RPMI8226 (cell line): ENCODE measurements at regions not wholly inside any gene's neighbourhood (a gene's known extent, or its start where the extent isn't known, plus 50 kb on each side); places are given as distances from the start of the nearest gene placed in this dataset.
"Not testable (repeated sequence)": the region's sequence is repeated elsewhere in the genome, so short reads cannot be mapped to it uniquely, and the experiment has no call there.

ENCODE experiments used
- DNase-seq: peaks from one replicate; pipeline ENCODE4 v3.0.0-alpha.2; 2015

GRCh38 chr4:135605076-135605475, 1403.5 kb upstream of the PABPC4L start:
- no peak for DNase-seq

DNA sequence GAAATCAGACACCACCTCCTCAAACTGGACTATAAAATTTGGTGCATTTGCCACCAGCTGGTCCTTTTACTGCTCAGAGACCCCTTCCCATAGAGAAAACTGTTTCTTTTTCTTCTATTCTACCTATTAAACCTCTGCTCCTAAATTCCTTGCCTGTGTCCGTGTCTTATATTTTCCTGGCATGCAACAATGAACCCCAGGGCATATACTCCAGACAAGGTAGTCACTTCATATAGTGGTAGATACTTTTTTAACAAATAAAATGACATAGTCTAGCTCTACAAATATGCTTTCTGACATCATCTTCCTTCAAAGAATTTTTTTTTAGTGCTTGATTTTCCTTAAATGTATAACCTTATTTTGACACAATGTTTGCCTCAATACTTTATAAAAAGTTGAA, 1402.9 kb upstream of the PABPC4L start:
- no peak for DNase-seq

- no peak for DNase-seq
Observed at GRCh38 chr4:135601351-135601750, 1399.8 kb upstream of the PABPC4L start.

DNA sequence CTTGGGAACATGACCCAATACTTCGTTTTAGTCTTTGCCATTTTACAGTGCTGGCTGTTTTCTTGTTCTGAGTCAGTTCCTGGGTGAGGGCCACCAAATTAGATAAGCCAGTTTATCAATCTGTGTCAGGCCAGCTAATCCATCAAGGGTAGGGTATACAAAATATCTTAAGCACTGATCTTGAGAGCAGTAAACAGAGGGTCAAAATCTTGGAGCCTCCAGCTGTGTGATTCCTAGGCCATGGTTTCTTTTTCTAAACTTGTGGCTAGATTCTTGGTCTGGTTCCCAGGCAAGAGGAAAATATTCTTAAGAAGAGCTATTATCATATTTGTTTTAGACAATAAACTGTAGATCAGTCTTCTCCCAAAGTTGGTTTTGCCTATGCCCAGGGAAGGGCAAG, 1396.6 kb upstream of the PABPC4L start:
- DNase-seq: no peak

DNA sequence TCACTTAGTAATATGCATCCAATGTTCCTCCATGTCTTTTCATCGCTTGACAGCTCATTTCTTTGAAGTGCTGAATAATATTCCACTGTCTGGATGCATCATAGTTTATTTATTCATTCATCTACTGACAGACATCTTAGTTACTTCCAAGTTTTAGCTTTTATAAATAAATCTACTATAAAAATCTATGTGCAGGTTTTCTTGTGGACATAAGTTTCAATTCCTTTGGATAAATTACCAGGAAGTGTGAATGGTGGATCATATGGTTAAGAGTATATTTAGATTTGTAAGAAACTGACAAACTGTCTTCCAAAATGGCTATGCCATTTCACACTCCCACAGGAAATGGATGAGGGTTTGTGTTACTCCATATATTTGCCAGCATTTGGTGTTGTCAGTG, 1392.9 kb upstream of the PABPC4L start:
- DNase-seq: no peak

DNA sequence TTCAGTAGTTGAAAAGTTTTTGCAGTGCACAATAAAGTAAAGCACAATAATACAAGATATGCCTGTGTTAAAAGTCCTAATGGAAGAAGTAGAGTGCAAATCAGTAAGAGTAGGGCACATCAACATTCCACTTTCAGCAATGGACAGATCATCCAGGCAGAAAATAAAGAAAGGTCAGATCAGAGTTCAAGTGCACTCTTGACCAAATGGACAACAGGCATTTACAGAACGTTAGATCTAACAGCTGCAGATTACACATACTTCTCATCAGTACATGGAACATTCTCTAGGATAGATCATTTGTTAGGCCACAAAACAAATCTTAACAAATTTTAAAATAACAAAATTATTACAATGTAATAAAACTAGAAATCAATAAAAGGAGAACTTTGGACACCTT, 1373.5 kb upstream of the PABPC4L start:
- DNase-seq: no peak

DNA sequence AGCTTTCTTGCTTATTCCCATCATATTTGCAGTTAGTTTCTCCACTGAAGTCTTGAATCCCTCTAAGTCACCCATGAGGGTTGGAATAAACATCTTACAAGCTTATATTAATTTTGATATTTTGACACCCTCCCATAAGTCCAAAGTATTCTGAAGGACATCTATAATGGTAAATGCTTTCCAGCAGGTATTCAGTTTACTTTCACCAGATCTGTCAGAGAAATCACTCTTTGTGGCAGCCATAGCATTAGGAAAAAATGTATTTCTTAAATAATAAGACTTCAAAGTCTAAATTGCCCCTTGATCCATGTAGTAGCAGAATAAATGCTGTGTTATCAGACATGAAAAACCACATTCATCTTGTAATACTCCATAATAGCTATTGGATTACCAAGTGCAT, 1371.7 kb upstream of the PABPC4L start:
- DNase-seq: no peak

- no peak for DNase-seq
Observed at GRCh38 chr4:135564090-135564489, 1362.5 kb upstream of the PABPC4L start.

- DNase-seq: no peak
Observed at GRCh38 chr4:135553213-135553612, 1351.6 kb upstream of the PABPC4L start.

GRCh38 chr4:135552131-135552530, 1350.5 kb upstream of the PABPC4L start:
- no peak for DNase-seq

- no peak for DNase-seq
Observed at GRCh38 chr4:135548711-135549110, 1347.1 kb upstream of the PABPC4L start.

DNA sequence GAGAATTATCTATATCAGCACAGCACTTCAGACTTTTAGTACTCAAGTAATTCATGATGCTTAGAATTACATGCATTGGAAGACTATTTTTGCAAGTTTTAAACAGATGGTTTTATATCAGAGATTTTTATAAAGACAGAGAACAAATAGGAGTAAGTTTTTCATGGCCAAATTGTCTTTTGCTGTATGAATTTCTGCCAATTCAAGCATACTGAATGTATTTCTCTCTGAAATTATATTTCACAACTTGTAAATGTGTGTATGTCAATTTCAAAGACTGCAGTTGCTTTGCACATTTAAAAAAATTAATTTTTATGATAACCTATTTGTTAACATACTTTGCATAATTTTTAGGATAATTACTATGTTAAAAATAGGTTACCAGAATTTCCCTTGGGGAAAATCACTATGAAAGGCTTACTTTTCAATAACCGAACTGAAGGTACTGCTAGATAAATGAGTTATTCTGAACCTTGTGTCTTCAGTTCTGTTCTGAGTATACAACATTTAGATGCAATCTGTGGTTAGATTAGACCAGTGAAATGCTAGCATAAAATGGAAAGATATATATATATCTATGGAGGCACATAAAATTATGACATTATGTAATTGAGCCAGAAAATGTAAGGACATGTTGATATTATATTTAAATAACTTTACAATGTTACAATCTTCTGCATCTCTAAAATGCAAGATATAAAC, 1344.2 kb upstream of the PABPC4L start:
- DNase-seq: no peak

DNA sequence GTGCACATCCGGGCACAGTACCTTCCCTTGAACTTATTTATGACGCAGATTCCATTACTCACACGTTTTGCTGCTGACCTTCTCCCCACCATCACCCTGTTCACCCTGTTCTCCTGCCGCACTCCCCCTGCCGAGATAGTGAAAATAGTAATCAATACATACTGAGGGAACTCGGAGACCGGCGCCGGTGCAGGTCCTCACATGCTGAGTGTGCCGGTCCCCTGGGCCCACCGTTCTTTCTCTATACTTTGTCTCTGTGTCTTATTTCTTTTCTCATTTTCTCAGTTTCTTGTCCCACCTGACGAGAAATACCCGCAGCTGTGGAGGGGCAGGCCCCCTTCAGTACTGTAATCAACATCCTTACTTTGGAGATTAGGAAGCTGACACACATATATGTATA, 1337.1 kb upstream of the PABPC4L start:
- no peak for DNase-seq

GRCh38 chr4:135533053-135533452, 1331.5 kb upstream of the PABPC4L start:
- DNase-seq: no peak

DNA sequence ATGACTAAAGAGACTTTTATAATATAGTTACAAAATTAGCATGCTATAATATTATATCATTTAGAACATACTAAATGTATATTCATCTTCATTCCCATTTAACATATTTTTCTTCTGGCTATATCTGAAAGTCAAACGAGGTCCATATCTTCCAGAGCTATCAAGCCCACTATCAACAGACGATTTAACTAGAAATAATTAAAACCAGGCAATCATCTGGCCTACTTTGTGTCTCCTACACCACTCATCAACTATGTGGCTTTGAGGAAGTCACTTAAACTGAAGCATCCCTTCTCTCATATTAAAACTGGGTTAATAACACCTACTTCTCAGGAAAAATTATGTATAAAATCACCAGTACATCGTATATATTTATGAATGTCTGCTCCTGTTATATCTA, 1330.5 kb upstream of the PABPC4L start:
- no peak for DNase-seq

GRCh38 chr4:135515295-135515694, 1313.7 kb upstream of the PABPC4L start:
- DNase-seq: peak; percentile 11

DNA sequence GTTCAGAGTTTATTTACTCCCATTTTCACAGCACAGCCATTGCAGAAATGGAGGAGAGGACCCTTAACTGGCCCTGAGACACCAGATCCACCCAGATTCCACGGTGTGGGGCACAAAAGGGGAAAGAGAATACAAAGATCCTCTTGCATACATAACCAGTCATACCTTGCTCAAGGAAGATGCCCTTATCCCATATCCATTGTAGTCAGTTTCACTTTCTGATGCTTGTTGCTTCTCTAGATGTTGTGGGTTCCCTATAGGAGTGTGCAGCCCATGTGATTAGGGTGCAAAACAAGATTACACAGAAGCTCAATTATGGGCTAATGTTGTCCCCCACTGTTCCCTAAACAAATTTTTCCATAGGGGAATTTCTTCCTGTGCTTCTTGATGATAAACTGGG, 1309.0 kb upstream of the PABPC4L start:
- no peak for DNase-seq

DNA sequence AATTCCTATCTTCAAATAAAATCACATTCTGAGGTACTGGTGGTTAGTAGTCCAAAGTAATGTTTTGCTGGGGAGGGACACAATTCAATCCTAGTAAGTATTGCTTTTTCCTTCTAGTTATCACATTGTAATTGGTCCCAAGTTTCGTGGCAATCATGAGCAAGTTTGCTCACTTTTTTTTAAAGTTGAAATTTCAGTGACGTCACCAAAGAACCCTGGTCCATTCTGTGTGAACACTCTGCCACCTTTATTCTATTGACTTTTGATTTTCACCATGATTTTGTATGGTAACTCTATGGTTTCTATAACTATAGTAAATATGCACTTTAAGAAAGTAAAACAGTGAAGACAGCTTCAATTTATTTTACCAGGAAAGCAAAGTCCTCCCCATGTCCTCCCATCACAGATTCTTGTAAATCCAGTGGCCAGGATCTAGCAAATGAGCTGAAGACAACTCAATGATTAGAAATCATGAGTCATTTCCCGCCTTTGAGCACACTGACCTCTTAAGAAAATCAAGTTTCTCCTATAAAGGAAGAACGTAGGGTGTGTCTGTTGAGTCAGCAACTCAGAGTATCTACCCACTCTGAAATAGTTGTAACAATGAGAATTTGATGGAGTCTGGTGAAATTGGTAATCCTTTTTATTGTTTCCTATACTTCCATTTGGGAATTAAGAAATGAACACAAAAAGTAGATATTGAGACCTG, 1306.6 kb upstream of the PABPC4L start:
- peak; percentile 4 for DNase-seq

- DNase-seq: peak; percentile 4
Observed at GRCh38 chr4:135497563-135498152, 1296.1 kb upstream of the PABPC4L start.

DNA sequence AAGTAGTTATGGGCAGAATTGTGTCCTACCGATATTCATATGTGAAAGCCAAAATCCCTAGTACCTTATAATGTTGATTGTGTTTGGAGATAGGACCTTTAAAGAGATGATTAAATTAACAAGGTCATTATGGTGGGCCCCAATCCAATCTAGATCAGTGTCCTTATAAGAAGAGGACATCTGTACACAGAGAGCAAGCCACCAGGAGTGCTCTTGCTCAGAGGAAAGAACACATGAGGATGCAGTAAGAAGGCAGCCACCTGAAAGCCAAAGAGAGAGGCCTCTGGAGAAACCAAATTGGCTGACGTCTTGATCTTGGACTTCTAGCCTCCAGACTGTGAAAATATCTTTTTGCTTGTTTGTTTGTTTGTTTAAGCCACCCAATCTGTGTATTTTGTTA, 1290.8 kb upstream of the PABPC4L start:
- DNase-seq: peak; percentile 23

DNA sequence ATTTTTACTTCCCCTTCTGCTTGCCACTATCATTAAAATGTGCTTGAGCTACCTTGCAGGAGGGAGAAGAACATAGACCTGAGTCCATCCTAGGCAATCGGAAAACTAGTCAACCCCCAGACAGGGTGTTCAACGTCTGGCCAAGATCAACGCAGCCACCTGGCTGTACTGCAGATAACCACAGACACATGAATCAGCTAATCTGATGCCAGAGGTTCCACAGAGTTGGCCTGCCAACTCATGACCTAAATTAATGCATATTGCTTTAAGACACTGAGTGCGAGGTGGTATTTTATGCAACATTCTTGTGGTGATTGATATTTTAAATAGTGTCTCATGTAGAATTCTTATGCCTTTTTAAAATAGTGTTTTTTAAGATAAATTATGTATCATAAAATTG, 1283.8 kb upstream of the PABPC4L start:
- DNase-seq: peak; percentile 83

DNA sequence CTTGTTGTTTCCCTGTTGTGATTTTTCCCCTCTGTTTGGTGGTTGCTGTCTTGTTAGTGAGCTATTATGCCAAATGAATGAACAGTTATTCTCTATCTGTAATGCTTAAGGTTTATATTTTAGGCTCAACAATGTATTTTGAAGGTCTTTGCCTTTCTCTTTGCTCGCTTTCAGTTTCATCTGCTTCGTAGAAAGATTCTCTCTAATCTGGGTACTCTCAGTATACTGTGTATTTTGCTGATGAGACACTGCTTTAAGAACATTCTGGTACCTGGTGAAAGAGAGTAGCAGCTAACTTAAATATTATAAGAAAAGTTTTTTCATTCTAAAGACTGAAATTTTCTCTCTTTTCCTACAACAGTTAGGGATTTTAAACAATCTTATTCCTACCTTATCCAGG, 1274.7 kb upstream of the PABPC4L start:
- peak; percentile 24 for DNase-seq

DNA sequence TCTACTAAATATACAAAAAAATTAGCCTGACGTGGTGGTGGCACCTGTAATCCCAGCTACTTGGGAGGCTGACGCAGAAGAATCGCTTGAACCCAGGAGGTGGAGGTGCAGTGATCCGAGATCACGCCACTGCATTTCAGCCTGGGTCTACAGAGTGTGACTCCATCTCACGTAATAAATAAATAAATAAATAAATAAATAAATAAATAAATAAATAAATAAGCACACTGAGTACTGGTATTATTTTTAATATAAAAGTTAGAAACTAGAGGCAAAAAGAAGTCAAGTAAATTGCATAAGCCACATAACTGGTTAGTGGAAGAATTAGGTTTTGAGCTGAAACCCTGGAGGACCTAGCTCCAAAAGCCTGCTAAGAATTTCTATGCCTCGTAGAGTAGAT, 1262.7 kb upstream of the PABPC4L start:
- DNase-seq: no peak

DNA sequence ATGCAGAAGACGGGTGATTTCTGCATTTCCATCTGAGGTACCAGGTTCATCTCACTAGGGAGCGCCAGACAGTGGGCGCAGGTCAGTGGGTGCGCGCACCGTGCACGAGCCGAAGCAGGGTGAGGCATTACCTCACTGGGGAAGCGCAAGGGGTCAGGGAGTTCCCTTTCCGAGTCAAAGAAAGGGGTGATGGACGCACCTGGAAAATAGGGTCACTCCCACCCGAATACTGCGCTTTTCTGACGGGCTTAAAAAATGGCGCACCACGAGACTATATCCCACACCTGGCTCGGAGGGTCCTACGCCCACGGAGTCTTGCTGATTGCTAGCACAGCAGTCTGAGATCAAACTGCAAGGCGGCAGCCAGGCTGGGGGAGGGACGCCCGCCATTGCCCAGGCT, 1246.0 kb upstream of the PABPC4L start:
- not testable (repeated sequence) for DNase-seq
